Cardiac muscle cell (in vitro differentiated cells and primary cell): ENCODE measurements at regions not wholly inside any gene's neighbourhood (a gene's known extent, or its start where the extent isn't known, plus 50 kb on each side); places are given as distances from the start of the nearest gene placed in this dataset.

Experiments
- DNase-seq, 2 donors: peaks; one replicate each; pipeline versions ENCODE4 v3.0.0 to v3.0.0-alpha.2; 2010 to 2017; ENCODE audit warnings: low read depth in 1 of 2, low spot score in 1 of 2
- H3K27ac ChIP-seq: fragments of 200-600 bp; sonication (generic); 2 replicates; pipeline ENCODE4 v1.5.1; 2016
- H3K27me3 ChIP-seq: fragments of 200-600 bp; sonication (generic); 2 replicates; pipeline ENCODE4 v1.6.0; 2016; ENCODE audit warnings: control low read depth
- H3K36me3 ChIP-seq: fragments of 200-600 bp; sonication (generic); 2 replicates; pipeline ENCODE4 v1.5.1; 2016; ENCODE audit warnings: control low read depth
- H3K4me1 ChIP-seq: fragments of 200-600 bp; sonication (generic); 2 replicates; pipeline ENCODE4 v1.8.1; 2017; ENCODE audit warnings: low read depth, mild to moderate bottlenecking, mixed run types
- H3K4me3 ChIP-seq: fragments of 200-600 bp; sonication (generic); 2 replicates; pipeline ENCODE4 v1.5.1; 2016; ENCODE audit warnings: mild to moderate bottlenecking
- H3K9me3 ChIP-seq: fragments of 200-600 bp; sonication (generic); 2 replicates; pipeline ENCODE4 v1.5.1; 2017; ENCODE audit warnings: low read depth, mild to moderate bottlenecking, control low read depth
- CTCF ChIP-seq: IDR thresholded peaks from 2 replicates; pipeline ENCODE4 v1.5.1; 2012; ENCODE audit warnings: low read depth, mild to moderate bottlenecking, low read length

- H3K9me3 ChIP-seq, result no peaks in the 10 kb centered on the region
- H3K4me3 ChIP-seq, result no peak overlapping the region
- H3K4me1 ChIP-seq, result no peaks in the 10 kb centered on the region
- TF ChIP-seq CTCF, result no peak
- no peaks in the 10 kb centered on the region for H3K27me3 ChIP-seq
- H3K36me3 ChIP-seq, result no peaks in the 10 kb centered on the region
- DNase-seq, result no peak
- H3K27ac ChIP-seq, result no peak overlapping the region
Measured at GRCh38 chr2:225124311-225125017, 82.2 kb upstream of the DOCK10 start.

- H3K36me3 ChIP-seq, result no peaks in the 10 kb centered on the region
- DNase-seq, result peak; percentile 6 to 29
- no peaks in the 10 kb centered on the region for H3K9me3 ChIP-seq
- peak; percentile 45 for TF ChIP-seq CTCF
- no peak overlapping the region for H3K27ac ChIP-seq
- no peak overlapping the region for H3K4me3 ChIP-seq
- H3K27me3 ChIP-seq, result no peaks in the 10 kb centered on the region
- no peaks in the 10 kb centered on the region for H3K4me1 ChIP-seq
Measured at GRCh38 chr2:225122583-225123486, 80.6 kb upstream of the DOCK10 start.

- H3K4me3 ChIP-seq, result no peak overlapping the region
- H3K27ac ChIP-seq, result no peak overlapping the region
- H3K4me1 ChIP-seq, result no peaks in the 10 kb centered on the region
- DNase-seq, result no peak
- H3K9me3 ChIP-seq, result no peaks in the 10 kb centered on the region
- H3K36me3 ChIP-seq, result no peaks in the 10 kb centered on the region
- H3K27me3 ChIP-seq, result no peaks in the 10 kb centered on the region
- no peak for TF ChIP-seq CTCF
Measured at GRCh38 chr2:225122007-225122406, 79.7 kb upstream of the DOCK10 start.

- H3K9me3 ChIP-seq, result no peaks in the 10 kb centered on the region
- H3K27me3 ChIP-seq, result no peaks in the 10 kb centered on the region
- no peak overlapping the region for H3K4me3 ChIP-seq
- no peaks in the 10 kb centered on the region for H3K4me1 ChIP-seq
- no peaks in the 10 kb centered on the region for H3K36me3 ChIP-seq
- no peak overlapping the region for H3K27ac ChIP-seq
- DNase-seq, result no peak
- TF ChIP-seq CTCF, result no peak
Measured at GRCh38 chr2:225120186-225120585, 77.9 kb upstream of the DOCK10 start.

GRCh38 chr2:225117051-225117716 is 74.9 kb upstream of the DOCK10 start:
- Histone ChIP-seq H3K27me3 (no peaks in the 10 kb centered on the region), H3K36me3 (no peaks in the 10 kb centered on the region), H3K27ac (no peak overlapping the region), H3K4me3 (no peak overlapping the region), H3K9me3 (no peaks in the 10 kb centered on the region), H3K4me1 (no peaks in the 10 kb centered on the region)
- no peak for DNase-seq
- no peak for TF ChIP-seq CTCF
